Lung (tissue), 11 donors: ENCODE measurements at regions not wholly inside any gene's neighbourhood (a gene's known extent, or its start where the extent isn't known, plus 50 kb on each side); places are given as distances from the start of the nearest gene placed in this dataset.
A peak's percentile ranks its signal among the peaks of the same experiment; 100 is the strongest.

Source experiments
- ATAC-seq: fragments of 200-7000 bp; cut with Tn5 transposase; one replicate; pipeline ENCODE4 v1.9.1; 2020; ENCODE audit warnings: moderate number of reproducible peaks; ENCODE audit not compliant: insufficient read depth, low FRiP score
- DNase-seq, 3 donors: peaks; one replicate each; pipeline ENCODE4 v3.0.0-alpha.2; 2013 to 2017
- H3K27ac ChIP-seq, 2 donors: one replicate each; pipeline ENCODE4 v1.5.1; 2013; ENCODE audit warnings: mild to moderate bottlenecking in 2 of 2, moderate library complexity in 2 of 2, control low read depth in 1 of 2, inconsistent platforms in 1 of 2, low read depth in 1 of 2, low read length in 1 of 2
- H3K27me3 ChIP-seq, 3 donors: one replicate each; pipeline ENCODE4 v1.5.1; 2013; ENCODE audit warnings: low read length in 2 of 3; ENCODE audit not compliant: control insufficient read depth in 3 of 3, insufficient read depth in 3 of 3
- H3K36me3 ChIP-seq, 4 donors: one replicate each; pipeline ENCODE4 v1.5.1; 2013; ENCODE audit warnings: low read length in 4 of 4, mild to moderate bottlenecking in 1 of 4, moderate library complexity in 1 of 4; ENCODE audit not compliant: control insufficient read depth in 4 of 4, insufficient read depth in 4 of 4
- H3K4me1 ChIP-seq, 5 donors: one replicate each; pipeline ENCODE4 v1.5.1; 2013; ENCODE audit warnings: low read length in 5 of 5, mild to moderate bottlenecking in 2 of 5, moderate library complexity in 1 of 5; ENCODE audit not compliant: control insufficient read depth in 5 of 5, insufficient read depth in 5 of 5
- H3K4me3 ChIP-seq: one replicate; pipeline ENCODE4 v1.5.1; 2013; ENCODE audit warnings: mild to moderate bottlenecking, control low read depth, moderate library complexity
- H3K9ac ChIP-seq, 2 donors: one replicate each; pipeline ENCODE4 v1.5.1; 2013; ENCODE audit warnings: low read length in 2 of 2, control low read depth in 1 of 2; ENCODE audit not compliant: insufficient read depth in 1 of 2
- H3K9me3 ChIP-seq, 4 donors: one replicate each; pipeline ENCODE4 v1.5.1; 2013; ENCODE audit warnings: low read length in 3 of 4, mild to moderate bottlenecking in 1 of 4, moderate library complexity in 1 of 4; ENCODE audit not compliant: control insufficient read depth in 4 of 4, insufficient read depth in 3 of 4
- CTCF ChIP-seq: IDR thresholded peaks from 2 replicates; pipeline ENCODE4 v1.5.1; 2012; ENCODE audit warnings: mild to moderate bottlenecking; ENCODE audit errors: control extremely low read depth, extremely low read depth
- WGBS, 2 donors: extraction: QIAGEN DNeasy Blood & Tissue Kit; methylation state at CpG; one replicate each; pipeline ENCODE4 v1.1.7; 2013; 5-methylcytosine and 5-hydroxymethylcytosine counted together
- donor health status: control.
- donor health status: control.
- donor health status: Bipolar disorder and iron deficiency.
- donor health status: healthy.
- donor health status: DM: yes; HTN: yes; CAD: no.

GRCh38 chr14:22420598-22421186 is 168.3 kb downstream of the DAD1 start:
- H3K27me3 ChIP-seq: no peaks in the 10 kb centered on the region
- TF ChIP-seq CTCF: no peak
- H3K9ac ChIP-seq: no peak overlapping the region
- no peaks in the 10 kb centered on the region for H3K9me3 ChIP-seq
- no peaks in the 10 kb centered on the region for H3K4me1 ChIP-seq
- WGBS, 2 donors: 32 to 75% methylated on average over 4 of the region's 4 CpGs
- DNase-seq: peak in 1 of 3 donors; percentile 29
- ATAC-seq: no peak
- no peak overlapping the region for H3K27ac ChIP-seq
- no peaks in the 10 kb centered on the region for H3K36me3 ChIP-seq
- no peak overlapping the region for H3K4me3 ChIP-seq

- no peak for DNase-seq
- no peak overlapping the region for H3K4me3 ChIP-seq
- H3K27me3 ChIP-seq: no peaks in the 10 kb centered on the region
- no peaks in the 10 kb centered on the region for H3K9me3 ChIP-seq
- no peak overlapping the region for H3K27ac ChIP-seq
- no peak for TF ChIP-seq CTCF
- ATAC-seq: no peak
- H3K9ac ChIP-seq: no peak overlapping the region
- no peaks in the 10 kb centered on the region for H3K4me1 ChIP-seq
- no peaks in the 10 kb centered on the region for H3K36me3 ChIP-seq
- 70 to 75% methylated on average over 3 of the region's 3 CpGs for WGBS, 2 donors
These were observed 169.4 kb downstream of the DAD1 start for GRCh38 chr14:22419620-22420019.

- no peak for TF ChIP-seq CTCF
- DNase-seq: no peak
- Histone ChIP-seq H3K27me3 (no peaks in the 10 kb centered on the region), H3K27ac (no peak overlapping the region), H3K4me1 (no peaks in the 10 kb centered on the region), H3K4me3 (no peak overlapping the region), H3K9ac (no peak overlapping the region), H3K36me3 (no peaks in the 10 kb centered on the region), H3K9me3 (no peaks in the 10 kb centered on the region)
- 9 to 33% methylated on average over 5 of the region's 5 CpGs for WGBS, 2 donors
- ATAC-seq: no peak
These were observed 170.4 kb downstream of the DAD1 start for GRCh38 chr14:22418631-22419030.

- H3K4me1 ChIP-seq: peaks cover 0 to 2% (median 0%) of the 10 kb centered on the region in 5 donors
- ATAC-seq: no peak
These were observed 171.1 kb downstream of the DAD1 start for GRCh38 chr14:22417914-22418313.

More at GRCh38 chr14:22417914-22418313, 171.1 kb downstream of the DAD1 start:
- no peak for DNase-seq
- H3K36me3 ChIP-seq: no peaks in the 10 kb centered on the region
- no peak overlapping the region for H3K9ac ChIP-seq
- no peaks in the 10 kb centered on the region for H3K27me3 ChIP-seq
- WGBS, 2 donors: 55 to 80% methylated on average over 5 of the region's 5 CpGs
- no peak overlapping the region for H3K4me3 ChIP-seq
- H3K9me3 ChIP-seq: no peaks in the 10 kb centered on the region
- no peak overlapping the region for H3K27ac ChIP-seq
- TF ChIP-seq CTCF: no peak
